ENCODE measurements at regions not wholly inside any gene's neighbourhood (a gene's known extent, or its start where the extent isn't known, plus 50 kb on each side); places are given as distances from the start of the nearest gene placed in this dataset.

GRCh38 chr2:153140498-153140897 is 338.1 kb downstream of the RPRM start:
- no peaks in the 10 kb centered on the region for H3K36me3 ChIP-seq (ENCODE audit: control insufficient read depth, insufficient read depth, low read length)

DNA sequence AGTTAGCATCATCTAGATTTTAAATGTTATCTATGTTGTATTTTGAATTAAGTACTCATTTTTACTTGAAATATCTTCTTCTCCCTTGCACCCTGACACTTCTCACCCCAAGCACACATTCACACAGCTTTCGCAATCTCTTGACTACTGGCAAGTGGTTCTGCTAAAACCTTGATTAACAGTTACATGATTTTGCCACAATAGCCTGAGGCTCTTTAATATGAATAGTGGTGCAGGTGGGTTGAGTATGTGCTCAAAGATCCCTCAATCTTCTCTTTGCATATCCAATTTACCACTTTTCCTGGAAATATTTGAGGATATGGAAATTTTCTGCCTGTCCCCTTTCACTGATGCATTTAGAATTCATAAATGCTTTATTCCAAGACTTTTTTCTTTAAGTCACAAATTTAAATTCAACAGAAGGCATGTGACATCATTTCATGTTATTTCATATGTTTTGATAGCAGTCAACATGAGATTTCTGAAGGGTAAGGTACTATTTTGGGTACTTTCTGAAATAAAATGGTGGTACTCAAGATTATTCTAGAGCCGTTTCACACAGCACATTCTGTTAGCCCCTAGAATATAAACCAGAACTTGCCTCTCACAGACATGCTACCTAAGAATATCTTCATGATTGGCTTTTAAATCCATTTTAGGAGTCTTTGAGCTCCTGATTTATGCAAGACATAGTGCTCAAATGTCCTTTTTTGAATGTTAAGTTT is 339.7 kb downstream of the RPRM start:
- no peak overlapping the region for H3K27ac Mint-ChIP-seq
- no peaks in the 10 kb centered on the region for H3K4me1 Mint-ChIP-seq
- DNase-seq (no peak), ATAC-seq (ENCODE audit: low read depth in 2 of 2) (no peak)
- H3K27me3 Mint-ChIP-seq, result no peaks in the 10 kb centered on the region
- Histone ChIP-seq H3K4me3 (ENCODE audit: low read depth, low read length) (no peak overlapping the region), H3K36me3 (ENCODE audit: control insufficient read depth, insufficient read depth, low read length) (no peaks in the 10 kb centered on the region), H3K27ac (ENCODE audit: insufficient read depth, low read length, poor library complexity, severe bottlenecking) (no peak overlapping the region), H3K27me3 (ENCODE audit: control insufficient read depth, insufficient read depth, low read length) (no peaks in the 10 kb centered on the region), H3K9me3 (ENCODE audit: control insufficient read depth in 2 of 2, low read length in 2 of 2) (no peaks in the 10 kb centered on the region), H3K4me1 (ENCODE audit: control insufficient read depth, insufficient read depth, low read length, poor library complexity, severe bottlenecking) (no peaks in the 10 kb centered on the region)
- H3K36me3 Mint-ChIP-seq, result no peaks in the 10 kb centered on the region
- H3K4me3 Mint-ChIP-seq, result no peak overlapping the region
- H3K9me3 Mint-ChIP-seq, result peaks cover 0 to 15% (median 5%) of the 10 kb centered on the region in 7 donors

More at GRCh38 chr2:153140498-153140897, 338.1 kb downstream of the RPRM start:
- ATAC-seq (ENCODE audit: low read depth in 2 of 2) (no peak), DNase-seq (no peak)
- H3K4me1 Mint-ChIP-seq, result no peaks in the 10 kb centered on the region
- H3K27me3 ChIP-seq (ENCODE audit: control insufficient read depth, insufficient read depth, low read length), result no peaks in the 10 kb centered on the region
- H3K27me3 Mint-ChIP-seq, result no peaks in the 10 kb centered on the region
- no peak overlapping the region for H3K27ac Mint-ChIP-seq
- no peaks in the 10 kb centered on the region for H3K4me1 ChIP-seq (ENCODE audit: control insufficient read depth, insufficient read depth, low read length, poor library complexity, severe bottlenecking)
- H3K36me3 Mint-ChIP-seq, result no peaks in the 10 kb centered on the region
- H3K4me3 Mint-ChIP-seq, result no peak overlapping the region
- H3K27ac ChIP-seq (ENCODE audit: insufficient read depth, low read length, poor library complexity, severe bottlenecking), result no peak overlapping the region
- peaks cover 0 to 12% (median 5%) of the 10 kb centered on the region in 7 donors for H3K9me3 Mint-ChIP-seq
- H3K9me3 ChIP-seq (ENCODE audit: control insufficient read depth in 2 of 2, low read length in 2 of 2), result no peaks in the 10 kb centered on the region
- H3K4me3 ChIP-seq (ENCODE audit: low read depth, low read length), result no peak overlapping the region

- Histone ChIP-seq H3K36me3 (ENCODE audit: control insufficient read depth, insufficient read depth, low read length) (no peaks in the 10 kb centered on the region), H3K27ac (ENCODE audit: insufficient read depth, low read length, poor library complexity, severe bottlenecking) (no peak overlapping the region), H3K9me3 (ENCODE audit: control insufficient read depth in 2 of 2, low read length in 2 of 2) (no peaks in the 10 kb centered on the region), H3K27me3 (ENCODE audit: control insufficient read depth, insufficient read depth, low read length) (no peaks in the 10 kb centered on the region), H3K4me1 (ENCODE audit: control insufficient read depth, insufficient read depth, low read length, poor library complexity, severe bottlenecking) (no peaks in the 10 kb centered on the region), H3K4me3 (ENCODE audit: low read depth, low read length) (no peak overlapping the region)
- DNase-seq (no peak), ATAC-seq (ENCODE audit: low read depth in 2 of 2) (no peak)
- no peaks in the 10 kb centered on the region for H3K36me3 Mint-ChIP-seq
- H3K4me3 Mint-ChIP-seq, result no peak overlapping the region
- H3K27ac Mint-ChIP-seq, result no peak overlapping the region
- peaks cover 0 to 7% (median 3%) of the 10 kb centered on the region in 7 donors for H3K9me3 Mint-ChIP-seq
- H3K4me1 Mint-ChIP-seq, result no peaks in the 10 kb centered on the region
- no peaks in the 10 kb centered on the region for H3K27me3 Mint-ChIP-seq
Observed at GRCh38 chr2:153136216-153136615, 342.3 kb downstream of the RPRM start.

DNA sequence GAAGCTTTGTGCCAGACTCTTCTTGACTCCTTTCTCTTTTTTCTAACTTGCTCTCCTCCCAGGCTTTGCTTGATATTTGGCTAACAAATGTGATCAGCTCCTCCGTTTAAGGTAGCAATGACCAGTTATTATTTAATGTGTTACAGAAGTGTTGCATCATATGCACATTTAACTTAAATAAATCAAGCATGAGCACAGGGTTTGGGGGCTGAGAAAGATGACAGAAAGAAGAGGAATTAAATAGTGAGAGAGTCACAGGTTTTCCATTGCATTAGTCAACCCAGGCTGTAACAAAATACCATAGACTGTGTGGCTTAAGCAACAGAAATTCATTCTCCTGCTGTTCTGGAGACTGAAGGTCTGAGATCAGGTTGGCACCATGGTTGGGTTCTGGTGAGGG is 343.8 kb downstream of the RPRM start:
- Mint-ChIP-seq H3K27me3 (no peaks in the 10 kb centered on the region), H3K4me3 (no peak overlapping the region), H3K27ac (no peak overlapping the region), H3K9me3 (peaks cover 0 to 11% (median 5%) of the 10 kb centered on the region in 7 donors), H3K4me1 (no peaks in the 10 kb centered on the region), H3K36me3 (no peaks in the 10 kb centered on the region)
- H3K9me3 ChIP-seq (ENCODE audit: control insufficient read depth in 2 of 2, low read length in 2 of 2), result no peaks in the 10 kb centered on the region
- ATAC-seq (ENCODE audit: low read depth in 2 of 2) (no peak), DNase-seq (no peak)
- no peaks in the 10 kb centered on the region for H3K27me3 ChIP-seq (ENCODE audit: control insufficient read depth, insufficient read depth, low read length)
- no peaks in the 10 kb centered on the region for H3K4me1 ChIP-seq (ENCODE audit: control insufficient read depth, insufficient read depth, low read length, poor library complexity, severe bottlenecking)
- no peak overlapping the region for H3K4me3 ChIP-seq (ENCODE audit: low read depth, low read length)
- H3K27ac ChIP-seq (ENCODE audit: insufficient read depth, low read length, poor library complexity, severe bottlenecking), result no peak overlapping the region
- H3K36me3 ChIP-seq (ENCODE audit: control insufficient read depth, insufficient read depth, low read length), result no peaks in the 10 kb centered on the region

DNA sequence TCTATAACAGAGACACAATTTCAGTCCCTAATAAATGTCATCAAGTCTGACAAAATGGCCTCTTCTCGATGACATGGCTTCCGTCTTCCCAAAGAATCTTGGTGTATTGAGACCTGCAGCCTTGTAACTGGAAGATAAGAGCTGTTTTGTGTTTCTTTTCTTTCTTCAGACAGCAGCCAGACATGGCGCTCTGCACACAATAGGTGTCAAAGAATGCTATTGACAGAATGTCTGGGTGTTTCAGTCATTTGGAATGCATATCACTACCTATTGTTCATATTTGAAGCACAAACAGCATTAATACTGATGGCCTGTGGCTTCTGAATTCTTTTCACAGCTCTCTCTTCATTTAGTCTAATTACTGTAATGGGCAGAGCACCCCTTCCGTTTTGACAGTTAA is 344.8 kb downstream of the RPRM start:
- no peak overlapping the region for H3K4me3 Mint-ChIP-seq
- Histone ChIP-seq H3K4me3 (ENCODE audit: low read depth, low read length) (no peak overlapping the region), H3K36me3 (ENCODE audit: control insufficient read depth, insufficient read depth, low read length) (no peaks in the 10 kb centered on the region), H3K27ac (ENCODE audit: insufficient read depth, low read length, poor library complexity, severe bottlenecking) (no peak overlapping the region), H3K27me3 (ENCODE audit: control insufficient read depth, insufficient read depth, low read length) (no peaks in the 10 kb centered on the region), H3K9me3 (ENCODE audit: control insufficient read depth in 2 of 2, low read length in 2 of 2) (no peaks in the 10 kb centered on the region), H3K4me1 (ENCODE audit: control insufficient read depth, insufficient read depth, low read length, poor library complexity, severe bottlenecking) (no peaks in the 10 kb centered on the region)
- no peaks in the 10 kb centered on the region for H3K4me1 Mint-ChIP-seq
- H3K27ac Mint-ChIP-seq, result no peak overlapping the region
- H3K36me3 Mint-ChIP-seq, result no peaks in the 10 kb centered on the region
- no peaks in the 10 kb centered on the region for H3K27me3 Mint-ChIP-seq
- DNase-seq (no peak), ATAC-seq (ENCODE audit: low read depth in 2 of 2) (no peak)
- peaks cover 0 to 9% (median 5%) of the 10 kb centered on the region in 7 donors for H3K9me3 Mint-ChIP-seq

GRCh38 chr2:153132418-153132817 is 346.1 kb downstream of the RPRM start:
- H3K4me1 Mint-ChIP-seq, result no peaks in the 10 kb centered on the region
- H3K4me3 Mint-ChIP-seq, result no peak overlapping the region
- no peaks in the 10 kb centered on the region for H3K27me3 Mint-ChIP-seq
- ATAC-seq (ENCODE audit: low read depth in 2 of 2) (no peak), DNase-seq (no peak)
- H3K4me3 ChIP-seq (ENCODE audit: low read depth, low read length), result no peak overlapping the region
- H3K9me3 ChIP-seq (ENCODE audit: control insufficient read depth in 2 of 2, low read length in 2 of 2), result no peaks in the 10 kb centered on the region
- H3K4me1 ChIP-seq (ENCODE audit: control insufficient read depth, insufficient read depth, low read length, poor library complexity, severe bottlenecking), result no peaks in the 10 kb centered on the region
- peaks cover 0 to 12% (median 5%) of the 10 kb centered on the region in 7 donors for H3K9me3 Mint-ChIP-seq
- no peaks in the 10 kb centered on the region for H3K36me3 ChIP-seq (ENCODE audit: control insufficient read depth, insufficient read depth, low read length)
- H3K27ac Mint-ChIP-seq, result no peak overlapping the region
- H3K36me3 Mint-ChIP-seq, result no peaks in the 10 kb centered on the region
- no peak overlapping the region for H3K27ac ChIP-seq (ENCODE audit: insufficient read depth, low read length, poor library complexity, severe bottlenecking)
- no peaks in the 10 kb centered on the region for H3K27me3 ChIP-seq (ENCODE audit: control insufficient read depth, insufficient read depth, low read length)

- Histone ChIP-seq H3K9me3 (ENCODE audit: control insufficient read depth in 2 of 2, low read length in 2 of 2) (no peaks in the 10 kb centered on the region), H3K36me3 (ENCODE audit: control insufficient read depth, insufficient read depth, low read length) (no peaks in the 10 kb centered on the region), H3K4me1 (ENCODE audit: control insufficient read depth, insufficient read depth, low read length, poor library complexity, severe bottlenecking) (no peaks in the 10 kb centered on the region), H3K27ac (ENCODE audit: insufficient read depth, low read length, poor library complexity, severe bottlenecking) (no peak overlapping the region), H3K4me3 (ENCODE audit: low read depth, low read length) (no peak overlapping the region), H3K27me3 (ENCODE audit: control insufficient read depth, insufficient read depth, low read length) (no peaks in the 10 kb centered on the region)
- no peak for DNase-seq
- Mint-ChIP-seq H3K4me3 (no peak overlapping the region), H3K36me3 (no peaks in the 10 kb centered on the region), H3K27ac (no peak overlapping the region), H3K27me3 (no peaks in the 10 kb centered on the region), H3K9me3 (peaks cover 2 to 7% (median 3%) of the 10 kb centered on the region in 7 donors), H3K4me1 (no peaks in the 10 kb centered on the region)
- ATAC-seq (ENCODE audit: low read depth in 2 of 2), result no peak
Observed at GRCh38 chr2:153115141-153115540, 363.4 kb downstream of the RPRM start.

DNA sequence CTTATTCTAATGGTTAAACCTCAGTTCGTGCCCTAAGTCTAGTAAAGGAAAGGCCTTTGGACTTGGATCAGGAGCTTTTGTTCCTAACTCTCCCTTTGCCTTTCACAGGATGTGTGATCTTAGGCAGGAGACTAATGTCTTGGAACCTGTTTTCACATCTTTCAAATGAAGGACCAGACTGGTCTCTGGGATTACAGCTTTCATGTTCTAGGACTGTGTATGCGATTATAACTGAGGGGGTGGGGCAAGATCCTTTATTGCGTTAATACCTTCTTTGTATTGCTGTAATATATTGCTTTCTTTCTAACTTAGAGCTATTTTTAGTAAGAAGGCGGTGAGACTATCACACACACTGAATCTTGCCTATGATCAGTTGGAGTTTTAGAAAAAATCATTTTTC is 368.1 kb downstream of the RPRM start:
- H3K27me3 ChIP-seq (ENCODE audit: control insufficient read depth, insufficient read depth, low read length), result no peaks in the 10 kb centered on the region
- no peaks in the 10 kb centered on the region for H3K36me3 Mint-ChIP-seq
- H3K36me3 ChIP-seq (ENCODE audit: control insufficient read depth, insufficient read depth, low read length), result no peaks in the 10 kb centered on the region
- ATAC-seq (ENCODE audit: low read depth in 2 of 2) (no peak), DNase-seq (no peak)
- H3K9me3 ChIP-seq (ENCODE audit: control insufficient read depth in 2 of 2, low read length in 2 of 2), result no peaks in the 10 kb centered on the region
- H3K27me3 Mint-ChIP-seq, result no peaks in the 10 kb centered on the region
- no peak overlapping the region for H3K4me3 ChIP-seq (ENCODE audit: low read depth, low read length)
- peaks cover 0 to 7% (median 2%) of the 10 kb centered on the region in 7 donors for H3K9me3 Mint-ChIP-seq
- no peak overlapping the region for H3K27ac ChIP-seq (ENCODE audit: insufficient read depth, low read length, poor library complexity, severe bottlenecking)
- H3K4me1 Mint-ChIP-seq, result peaks cover 0 to 4% (median 2%) of the 10 kb centered on the region in 4 donors
- no peak overlapping the region for H3K27ac Mint-ChIP-seq
- H3K4me1 ChIP-seq (ENCODE audit: control insufficient read depth, insufficient read depth, low read length, poor library complexity, severe bottlenecking), result no peaks in the 10 kb centered on the region
- H3K4me3 Mint-ChIP-seq, result no peak overlapping the region

All from CD4-positive, CD25-positive, alpha-beta regulatory T cell (primary cell).